ENCODE measurements at regions not wholly inside any gene's neighbourhood (a gene's known extent, or its start where the extent isn't known, plus 50 kb on each side); places are given as distances from the start of the nearest gene placed in this dataset.
"Not testable (repeated sequence)": the region's sequence is repeated elsewhere in the genome, so short reads cannot be mapped to it uniquely, and the experiment has no call there.

DNA sequence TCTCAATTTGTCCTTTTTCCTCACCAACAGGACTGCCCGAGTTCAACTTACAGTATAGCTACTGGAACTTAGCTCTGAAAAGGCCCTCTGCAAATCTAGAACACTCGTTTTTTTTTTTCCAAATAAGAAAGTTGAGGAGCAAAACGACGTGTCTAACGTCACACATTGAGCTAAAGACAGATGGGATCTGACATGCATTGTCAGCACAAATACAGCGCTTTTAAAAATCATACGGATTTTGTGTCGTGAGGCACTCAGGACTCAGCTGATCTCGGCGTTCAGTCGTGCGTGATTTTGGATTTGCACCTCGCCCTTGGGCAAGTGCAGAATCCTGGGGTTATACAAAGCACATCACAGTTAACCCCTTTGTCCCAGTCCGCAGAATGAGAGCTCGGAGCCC is 94.7 kb upstream of the ZNF322 start:
- DNase-seq (ENCODE audit: extremely low spot score) = no peak
- TF ChIP-seq, protein P1, sequence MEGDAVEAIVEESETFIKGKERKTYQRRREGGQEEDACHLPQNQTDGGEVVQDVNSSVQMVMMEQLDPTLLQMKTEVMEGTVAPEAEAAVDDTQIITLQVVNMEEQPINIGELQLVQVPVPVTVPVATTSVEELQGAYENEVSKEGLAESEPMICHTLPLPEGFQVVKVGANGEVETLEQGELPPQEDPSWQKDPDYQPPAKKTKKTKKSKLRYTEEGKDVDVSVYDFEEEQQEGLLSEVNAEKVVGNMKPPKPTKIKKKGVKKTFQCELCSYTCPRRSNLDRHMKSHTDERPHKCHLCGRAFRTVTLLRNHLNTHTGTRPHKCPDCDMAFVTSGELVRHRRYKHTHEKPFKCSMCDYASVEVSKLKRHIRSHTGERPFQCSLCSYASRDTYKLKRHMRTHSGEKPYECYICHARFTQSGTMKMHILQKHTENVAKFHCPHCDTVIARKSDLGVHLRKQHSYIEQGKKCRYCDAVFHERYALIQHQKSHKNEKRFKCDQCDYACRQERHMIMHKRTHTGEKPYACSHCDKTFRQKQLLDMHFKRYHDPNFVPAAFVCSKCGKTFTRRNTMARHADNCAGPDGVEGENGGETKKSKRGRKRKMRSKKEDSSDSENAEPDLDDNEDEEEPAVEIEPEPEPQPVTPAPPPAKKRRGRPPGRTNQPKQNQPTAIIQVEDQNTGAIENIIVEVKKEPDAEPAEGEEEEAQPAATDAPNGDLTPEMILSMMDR (IDR thresholded peaks at IDR 0.05; ENCODE audit: control extremely low read depth, extremely low read depth, low read depth, missing control alignments) = no peak
- ChIA-PET POLR2A (no interaction called here), CTCF (no interaction called here)

DNA sequence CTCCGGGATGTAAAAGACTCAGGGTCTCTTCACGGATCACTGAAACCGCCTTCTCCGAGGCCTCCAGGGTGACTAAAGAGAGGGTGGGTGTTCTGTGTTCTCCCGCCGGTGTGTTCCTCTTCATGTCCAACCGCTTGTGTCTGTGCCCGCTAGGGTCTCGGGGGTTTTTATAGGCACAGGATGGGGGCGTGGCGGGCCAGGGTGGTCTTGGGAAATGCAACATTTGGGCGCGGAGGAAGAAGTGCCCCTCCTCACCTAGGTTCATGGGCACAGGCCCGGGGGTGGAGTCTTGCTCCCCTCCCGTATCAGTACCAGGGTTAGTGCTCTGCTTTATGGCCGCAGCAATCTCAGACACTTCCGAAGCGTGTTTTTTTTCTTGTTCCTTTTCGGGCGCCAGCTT is 95.3 kb upstream of the ZNF322 start:
- DNase-seq (ENCODE audit: extremely low spot score); CTCF ChIA-PET; POLR2A ChIA-PET: not testable (repeated sequence)

DNA sequence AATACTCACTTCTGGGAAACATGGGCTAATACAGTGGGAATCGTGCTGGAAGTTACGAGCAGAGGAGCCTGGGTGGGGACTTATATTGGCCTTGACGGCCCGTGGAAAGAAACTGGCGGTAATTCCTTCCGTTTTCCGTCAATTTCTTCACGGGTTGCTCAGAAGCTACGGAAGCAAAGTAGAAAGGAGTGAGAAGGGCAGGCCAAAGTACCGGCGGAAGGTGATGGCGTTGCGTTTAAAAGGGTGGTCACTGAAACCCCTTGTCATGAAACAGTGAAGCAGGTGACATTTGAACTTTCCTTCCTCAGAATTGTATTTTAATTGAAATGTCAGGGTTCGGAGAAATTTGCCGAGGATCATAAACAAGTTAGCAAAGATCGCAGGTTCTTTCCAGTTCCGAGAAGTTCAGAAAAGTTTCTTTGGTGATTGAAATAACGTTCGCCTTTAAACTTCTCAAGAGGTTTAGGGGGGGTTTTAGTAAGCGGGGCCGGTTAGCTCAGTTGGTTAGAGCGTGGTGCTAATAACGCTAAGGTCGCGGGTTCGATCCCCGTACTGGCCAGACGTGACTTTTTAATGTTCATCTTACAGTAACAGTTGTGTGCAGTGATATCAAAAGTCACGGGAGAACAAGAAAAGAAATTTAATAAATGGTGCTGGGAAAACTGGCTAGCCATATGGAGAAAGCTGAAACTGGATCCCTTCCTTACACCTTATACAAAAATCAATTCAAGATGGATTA is 96.7 kb upstream of the ZNF322 start:
- POLR2A ChIA-PET; DNase-seq (ENCODE audit: extremely low spot score); CTCF ChIA-PET: not testable (repeated sequence)

DNA sequence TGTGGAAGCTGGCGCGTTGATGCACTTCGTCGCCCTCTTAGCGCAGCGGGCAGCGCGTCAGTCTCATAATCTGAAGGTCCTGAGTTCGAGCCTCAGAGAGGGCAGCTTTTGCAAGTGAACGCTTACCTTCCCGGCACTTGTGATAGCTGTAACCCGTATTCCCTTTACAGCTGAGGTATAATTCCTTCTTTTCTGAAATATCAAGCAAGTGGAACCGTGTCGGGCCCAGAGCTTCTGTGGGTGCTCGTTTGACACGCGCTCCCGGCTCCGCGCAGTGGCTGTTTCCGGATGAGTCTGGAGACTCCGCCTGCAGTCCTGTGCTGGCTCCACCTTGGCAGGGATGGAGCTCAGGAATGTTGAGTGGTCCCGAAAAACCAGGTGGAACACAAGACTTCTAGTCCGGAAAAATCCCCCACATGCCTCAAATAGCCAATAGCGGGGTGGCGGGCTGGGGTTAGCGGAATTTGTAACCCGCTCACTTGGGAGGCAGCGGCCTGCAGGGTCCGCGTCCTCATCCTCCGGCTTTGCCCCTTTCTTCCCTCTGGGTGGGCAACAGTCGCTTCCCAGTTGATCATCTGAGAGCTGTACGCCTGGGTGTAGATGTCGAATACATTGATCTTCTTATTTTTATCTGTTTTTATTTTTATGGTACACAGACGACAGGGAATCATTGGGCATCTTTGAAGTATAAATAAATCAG is 106.8 kb upstream of the ZNF322 start:
- DNase-seq (ENCODE audit: extremely low spot score); POLR2A ChIA-PET; CTCF ChIA-PET: not testable (repeated sequence)

DNA sequence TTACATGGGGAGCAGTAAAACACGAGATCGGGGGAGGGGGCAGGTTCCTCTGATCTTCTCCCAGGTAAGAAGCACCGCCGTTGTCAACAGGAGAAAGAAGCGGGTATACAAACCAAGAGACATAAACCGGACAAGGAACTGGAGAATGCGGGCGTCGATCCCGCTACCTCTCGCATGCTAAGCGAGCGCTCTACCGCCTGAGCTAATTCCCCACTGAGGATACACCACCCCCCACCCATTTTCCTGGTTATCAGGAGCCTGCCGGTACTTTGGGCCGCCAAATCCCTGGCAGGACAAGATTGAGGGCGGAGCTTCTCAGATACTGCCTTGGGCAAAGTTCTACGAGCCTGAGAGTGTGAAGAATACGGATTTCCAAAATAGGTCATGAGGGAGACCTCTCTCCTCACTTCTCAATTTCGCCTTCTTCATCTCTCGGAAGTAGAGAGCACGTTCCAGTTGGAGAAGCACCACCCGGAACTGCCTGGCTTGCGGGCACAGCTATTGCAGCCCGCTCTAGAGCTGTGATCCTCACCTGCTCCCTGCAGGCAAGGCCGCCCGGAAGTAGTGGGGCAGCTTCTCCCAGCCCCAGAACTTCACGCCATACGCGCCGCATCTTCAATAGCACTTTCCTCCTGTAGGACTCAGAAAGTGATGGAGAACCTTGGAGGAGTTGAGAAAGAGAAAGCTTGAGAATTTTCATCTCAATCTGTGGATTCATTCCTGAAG is 111.6 kb upstream of the ZNF322 start:
- CTCF ChIA-PET; DNase-seq (ENCODE audit: extremely low spot score); POLR2A ChIA-PET: not testable (repeated sequence)

DNA sequence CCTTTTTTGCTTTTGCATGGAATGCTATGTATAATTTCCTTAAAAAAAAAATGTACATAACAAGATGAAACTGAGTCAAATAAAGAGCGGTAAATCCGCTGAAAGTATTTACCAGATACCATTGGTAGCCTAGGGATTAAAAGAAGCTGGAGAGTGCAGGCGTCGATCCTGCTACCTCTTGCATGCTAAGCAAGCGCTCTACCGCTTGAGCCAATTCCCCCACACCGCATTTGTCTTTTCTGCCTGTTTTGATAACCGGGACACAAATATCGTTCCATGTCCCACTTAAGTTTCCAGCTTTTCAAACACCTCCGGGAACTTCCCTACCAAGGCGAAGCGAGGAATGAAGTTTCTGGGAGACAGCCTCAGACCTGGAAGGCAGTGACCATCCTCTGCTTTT is 113.9 kb upstream of the ZNF322 start:
- not testable (repeated sequence) for DNase-seq (ENCODE audit: extremely low spot score)

DNA sequence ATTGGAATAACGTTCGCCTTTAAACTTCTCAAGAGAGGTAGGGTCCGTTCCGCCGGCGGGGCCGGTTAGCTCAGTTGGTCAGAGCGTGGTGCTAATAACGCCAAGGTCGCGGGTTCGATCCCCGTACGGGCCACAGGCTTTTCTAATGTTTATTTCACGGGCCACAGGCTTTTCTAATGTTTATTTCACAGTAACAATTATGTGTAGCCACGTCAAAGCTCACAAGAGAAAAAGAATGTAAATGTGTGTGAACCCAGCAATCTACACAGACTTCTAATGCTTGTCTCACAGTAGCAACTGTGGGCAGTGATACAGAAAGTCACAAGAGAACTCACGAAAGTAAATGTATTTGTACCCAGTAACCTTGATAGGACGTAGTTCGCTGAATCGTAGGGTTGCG is 121.0 kb upstream of the ZNF322 start:
- CTCF ChIA-PET; DNase-seq (ENCODE audit: extremely low spot score); POLR2A ChIA-PET: not testable (repeated sequence)

More for the DNA sequence above, 113.9 kb upstream of the ZNF322 start:
- POLR2A ChIA-PET, CTCF ChIA-PET: not testable (repeated sequence)

DNA sequence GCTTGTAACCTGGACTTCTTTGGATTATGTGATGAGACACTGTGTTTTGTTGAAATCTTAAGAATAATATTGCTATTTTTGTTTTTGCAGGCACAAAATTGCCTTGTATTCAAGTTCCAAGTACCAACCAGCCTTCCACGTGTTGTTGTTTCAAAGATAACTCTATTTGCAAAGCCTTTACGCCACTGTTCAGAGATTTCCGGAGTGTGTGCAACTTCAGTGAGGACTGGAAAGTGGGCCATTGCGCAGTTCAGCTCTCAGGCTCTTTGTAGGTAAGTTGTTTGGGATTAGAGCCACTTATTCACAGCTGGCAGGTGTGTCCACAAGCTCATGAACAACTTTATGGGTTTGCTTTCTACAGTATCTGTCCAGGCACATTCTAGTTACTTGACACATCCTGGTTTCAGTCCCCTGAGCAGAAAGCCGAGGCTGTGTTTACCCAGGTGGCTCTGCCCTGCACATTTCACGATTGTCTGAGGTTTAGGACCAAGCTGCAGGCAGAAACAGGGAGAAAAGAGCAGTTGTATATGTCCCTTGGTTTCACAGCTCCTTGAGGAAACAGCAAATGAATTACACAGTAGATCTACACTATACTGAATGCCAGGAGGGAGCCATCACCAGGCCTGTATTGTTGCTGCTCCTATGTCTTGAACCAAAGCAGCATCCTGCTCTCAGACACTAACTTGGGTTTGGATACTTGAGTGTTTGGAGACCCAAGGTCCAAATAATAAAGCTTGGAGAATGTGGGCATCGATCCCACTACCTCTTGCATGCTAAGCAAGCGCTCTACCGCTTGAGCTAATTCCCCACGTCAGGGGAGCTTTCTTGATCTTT is 136.1 kb upstream of the ZNF322 start:
- CTCF ChIA-PET, POLR2A ChIA-PET: not testable (repeated sequence)

DNA sequence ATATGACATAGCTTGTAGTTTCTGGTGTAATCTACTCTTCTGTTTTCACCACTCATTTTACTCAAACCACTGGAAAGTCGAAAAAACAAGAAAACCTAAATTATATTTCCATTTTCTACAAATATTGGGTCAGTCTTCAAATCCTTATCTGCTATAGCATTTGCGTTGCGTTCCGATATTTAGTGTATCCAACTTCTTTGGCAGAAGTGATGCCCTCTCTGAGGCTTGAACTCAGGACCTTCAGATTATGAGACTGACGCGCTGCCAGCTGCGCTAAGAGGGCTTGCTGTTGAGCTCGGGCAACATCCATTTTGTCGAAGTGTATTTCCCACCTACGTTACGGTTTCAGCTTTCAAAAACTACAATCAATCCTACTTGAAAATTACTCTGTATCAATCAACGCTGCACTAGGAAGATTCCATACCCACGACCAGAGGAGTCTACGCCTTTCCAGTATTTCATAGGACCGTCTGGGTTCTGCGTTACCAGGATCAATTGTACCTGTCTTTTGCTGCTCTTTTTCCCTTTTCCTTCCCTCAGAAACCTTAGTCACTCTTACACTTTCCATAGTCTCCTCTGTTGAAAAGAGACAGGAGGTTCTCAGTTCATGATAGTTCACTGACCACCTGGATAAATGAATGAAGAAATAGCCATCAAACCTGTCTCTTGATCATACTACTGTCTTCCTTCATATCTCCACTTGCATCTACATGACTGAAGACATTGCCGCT is 140.5 kb upstream of the ZNF322 start:
- CTCF ChIA-PET; POLR2A ChIA-PET; DNase-seq (ENCODE audit: extremely low spot score): not testable (repeated sequence)

More for the DNA sequence above, 136.1 kb upstream of the ZNF322 start:
- DNase-seq (ENCODE audit: extremely low spot score) = not testable (repeated sequence)

DNA sequence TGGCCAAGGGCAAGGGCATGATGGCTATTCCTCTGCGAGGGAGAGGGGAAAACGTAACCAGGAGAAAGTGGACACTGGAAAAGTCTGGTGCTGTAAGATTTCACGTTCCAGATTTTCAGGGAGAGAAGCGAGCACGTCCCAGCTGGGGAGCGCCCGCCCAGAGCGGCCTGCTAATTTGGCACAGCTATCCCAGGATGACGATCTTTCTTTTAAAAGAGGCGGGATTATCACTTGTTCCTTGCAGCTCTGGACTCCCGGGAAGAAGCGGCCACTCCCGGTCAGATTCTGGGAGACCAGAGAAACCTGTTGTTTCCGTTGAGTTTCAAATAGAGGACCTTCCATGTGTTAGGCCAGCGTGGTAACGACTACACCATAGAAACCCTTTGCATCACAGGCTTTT is 144.2 kb upstream of the ZNF322 start:
- POLR2A ChIA-PET; DNase-seq (ENCODE audit: extremely low spot score); CTCF ChIA-PET: not testable (repeated sequence)

DNA sequence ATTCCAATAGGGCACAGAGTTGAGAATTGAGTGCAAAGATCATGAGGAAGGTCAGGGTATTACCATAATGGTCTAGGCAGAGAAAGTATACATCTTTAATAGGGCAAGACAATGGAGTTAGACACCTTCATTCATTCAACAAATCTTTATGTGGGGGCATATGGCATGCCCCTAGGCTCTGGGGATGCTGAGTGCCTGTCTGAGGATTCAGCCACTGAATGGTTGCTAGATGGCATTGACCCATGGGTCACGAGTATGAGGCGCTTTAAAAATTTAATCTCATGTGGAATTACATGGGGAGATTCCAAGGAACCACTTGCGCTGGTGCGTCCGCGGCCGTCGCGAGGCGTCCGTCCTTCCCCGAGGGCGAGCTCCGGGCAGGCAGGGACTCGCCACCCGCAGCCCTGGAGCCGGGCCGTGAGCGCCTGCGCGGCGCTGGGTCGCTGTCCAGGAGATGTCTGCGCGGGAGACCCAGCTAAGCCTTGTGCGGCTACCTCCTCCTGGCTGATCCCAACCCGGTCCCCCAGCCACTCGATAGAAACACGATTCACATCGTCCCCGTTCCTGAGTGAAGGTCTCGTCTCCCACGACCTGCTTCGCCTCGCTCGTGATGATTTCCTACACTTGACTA is 152.1 kb upstream of the ZNF322 start:
- DNase-seq (ENCODE audit: extremely low spot score); POLR2A ChIA-PET; CTCF ChIA-PET: not testable (repeated sequence)

DNA sequence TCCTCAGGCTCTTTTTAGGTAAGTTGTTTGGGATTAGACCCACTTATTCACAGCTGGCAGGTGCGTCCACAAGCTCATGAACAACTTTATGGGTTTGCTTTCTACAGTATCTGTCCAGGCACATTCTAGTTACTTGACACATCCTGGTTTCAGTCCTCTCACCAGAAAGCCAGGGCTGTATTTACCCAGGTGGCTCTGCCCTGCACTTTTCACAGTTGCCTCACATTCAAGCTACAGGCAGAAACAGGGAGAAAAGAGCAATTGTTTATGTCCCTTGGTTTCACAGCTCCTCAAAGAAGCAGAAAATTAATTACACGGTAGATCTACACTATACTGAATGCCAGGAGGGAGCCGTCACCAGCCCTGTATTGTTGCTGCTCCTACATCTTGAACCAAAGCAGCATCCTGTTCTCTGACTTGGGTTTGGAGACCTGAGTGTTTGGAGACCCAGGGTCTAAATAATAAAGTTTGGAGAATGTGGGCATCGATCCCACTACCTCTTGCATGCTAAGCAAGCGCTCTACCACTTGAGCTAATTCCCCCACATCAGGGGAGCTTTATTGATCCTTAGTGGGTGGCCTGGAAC is 159.2 kb upstream of the ZNF322 start:
- DNase-seq (ENCODE audit: extremely low spot score); CTCF ChIA-PET; POLR2A ChIA-PET: not testable (repeated sequence)

DNA sequence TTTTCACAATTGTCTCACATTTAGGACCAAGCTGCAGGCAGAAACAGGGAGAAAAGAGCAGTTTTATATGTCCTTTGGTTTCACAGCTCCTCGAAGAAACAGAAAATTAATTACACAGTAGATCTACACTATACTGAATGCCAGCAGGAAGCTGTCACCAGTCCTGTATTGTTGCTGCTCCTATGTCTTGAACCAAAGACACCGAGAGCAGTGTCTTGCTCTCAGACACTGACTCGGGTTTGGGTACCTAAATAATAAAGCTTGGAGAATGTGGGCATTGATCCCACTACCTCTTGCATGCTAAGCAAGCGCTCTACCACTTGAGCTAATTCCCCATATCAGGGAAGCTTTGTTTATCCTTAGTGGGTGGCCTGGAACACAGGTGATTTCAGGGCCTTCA is 168.4 kb upstream of the ZNF322 start:
- DNase-seq (ENCODE audit: extremely low spot score); POLR2A ChIA-PET; CTCF ChIA-PET: not testable (repeated sequence)

DNA sequence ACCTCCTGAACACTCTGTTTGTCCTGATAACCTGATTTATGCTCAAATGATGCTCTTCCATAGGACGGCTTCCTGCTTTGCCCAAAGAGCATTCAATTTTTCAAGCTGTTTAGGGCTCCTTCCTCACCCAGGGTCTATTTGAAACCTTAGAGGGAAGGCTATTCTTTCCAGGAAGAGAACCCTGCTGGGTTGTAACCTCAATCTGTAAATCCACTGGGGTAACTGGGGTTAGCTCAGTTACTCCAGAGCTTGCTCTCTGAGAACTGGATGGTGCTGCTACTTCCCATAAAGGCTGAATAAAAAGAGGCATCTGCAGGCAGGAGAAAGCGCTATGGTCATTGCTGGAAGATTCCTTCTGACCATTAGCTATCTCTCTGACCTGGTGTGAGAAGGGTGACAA is 169.9 kb upstream of the ZNF322 start:
- POLR2A ChIA-PET; CTCF ChIA-PET; DNase-seq (ENCODE audit: extremely low spot score): not testable (repeated sequence)

DNA sequence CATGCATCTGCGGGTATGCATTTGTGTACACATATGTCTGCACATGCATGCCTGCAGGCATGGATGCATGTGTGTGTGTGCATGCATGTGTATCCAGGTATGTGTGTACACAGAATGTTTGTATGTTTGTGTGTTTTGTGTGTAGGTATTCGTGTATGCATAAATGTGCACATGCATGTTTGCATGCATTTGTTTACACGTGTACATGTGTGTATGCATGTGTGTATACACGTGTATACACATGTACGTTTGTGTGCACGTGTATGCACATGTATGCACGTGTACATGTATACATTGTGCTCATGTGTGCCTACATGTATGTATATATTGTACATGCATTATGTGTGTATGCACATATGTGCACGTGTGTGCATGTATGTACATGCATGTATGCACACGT is 171.4 kb upstream of the ZNF322 start:
- POLR2A ChIA-PET; CTCF ChIA-PET; DNase-seq (ENCODE audit: extremely low spot score): not testable (repeated sequence)

DNA sequence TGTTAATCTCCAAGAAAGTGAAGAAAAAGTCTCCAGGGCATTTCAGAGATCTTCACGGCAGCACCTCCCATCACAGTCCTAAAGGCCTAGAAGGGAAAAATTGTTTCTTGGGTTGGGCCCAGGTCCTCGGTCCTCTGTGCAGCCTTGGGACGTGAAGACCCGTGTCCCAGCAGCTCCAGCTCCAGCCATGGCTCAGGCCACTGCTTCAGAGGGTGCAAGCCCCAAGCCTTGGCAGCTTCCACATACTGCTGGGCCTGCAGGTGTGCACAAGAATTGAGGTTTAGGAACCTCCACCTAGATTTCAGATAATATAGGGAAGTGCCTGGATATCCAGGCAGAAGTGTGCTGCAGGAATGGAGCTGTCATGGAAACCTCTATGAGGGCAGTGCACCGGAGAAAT is 176.2 kb upstream of the ZNF322 start:
- DNase-seq (ENCODE audit: extremely low spot score); POLR2A ChIA-PET; CTCF ChIA-PET: not testable (repeated sequence)
